Stimulated activated effector memory CD8-positive, alpha-beta T cell treated with anti-CD3 and anti-CD28 coated beads, Interleukin-12 subunit alpha, Interleukin-12 subunit beta, amount 100 ng/mL, for 72 hours (primary cell): ENCODE measurements at regions not wholly inside any gene's neighbourhood (a gene's known extent, or its start where the extent isn't known, plus 50 kb on each side); places are given as distances from the start of the nearest gene placed in this dataset.

Source experiments
- ATAC-seq: fragments of 150-1000 bp; cut with Tn5 transposase; 2 replicates; pipeline ENCODE4 v1.10.0; 2021
- DNase-seq, 2 donors: peaks; one replicate each; pipeline ENCODE4 v3.0.0; 2021 to 2022; ENCODE audit warnings: low spot score in 2 of 2
- H3K27ac Mint-ChIP-seq: one replicate; pipeline ENCODE4 v1.8.0; 2022; ENCODE audit warnings: mild to moderate bottlenecking, mixed read lengths
- H3K36me3 Mint-ChIP-seq: one replicate; pipeline ENCODE4 v1.8.0; 2022; ENCODE audit warnings: mild to moderate bottlenecking, mixed read lengths
- H3K4me1 Mint-ChIP-seq: one replicate; pipeline ENCODE4 v1.8.0; 2022; ENCODE audit warnings: mixed read lengths
- H3K4me3 Mint-ChIP-seq: one replicate; pipeline ENCODE4 v1.8.0; 2022; ENCODE audit warnings: mild to moderate bottlenecking, mixed read lengths
- H3K9me3 Mint-ChIP-seq: one replicate; pipeline ENCODE4 v1.8.0; 2022; ENCODE audit warnings: mixed read lengths

- DNase-seq: peak in 1 of 2 donors; percentile 37
- Mint-ChIP-seq H3K27ac (peak overlapping the region; percentile 46), H3K4me1 (peaks cover 28% of the 10 kb centered on the region)
Measured at GRCh38 chr12:11946161-11946560, 124.6 kb upstream of the BCL2L14 start.

GRCh38 chr12:11947213-11947612, 123.5 kb upstream of the BCL2L14 start:
- DNase-seq: peak in 1 of 2 donors; percentile 38
- Mint-ChIP-seq H3K4me3 (no peak overlapping the region), H3K36me3 (no peaks in the 10 kb centered on the region), H3K4me1 (peaks cover 28% of the 10 kb centered on the region), H3K9me3 (no peaks in the 10 kb centered on the region), H3K27ac (no peak overlapping the region)
- ATAC-seq: no peak

More at GRCh38 chr12:11946161-11946560, 124.6 kb upstream of the BCL2L14 start:
- Mint-ChIP-seq H3K9me3 (no peaks in the 10 kb centered on the region), H3K36me3 (no peaks in the 10 kb centered on the region), H3K4me3 (no peak overlapping the region)
- ATAC-seq: no peak

- ATAC-seq (no peak), DNase-seq (peak in 1 of 2 donors; percentile 42)
- no peak overlapping the region for H3K4me3 Mint-ChIP-seq
- H3K27ac Mint-ChIP-seq: no peak overlapping the region
- H3K36me3 Mint-ChIP-seq: no peaks in the 10 kb centered on the region
- no peaks in the 10 kb centered on the region for H3K9me3 Mint-ChIP-seq
- peaks cover 34% of the 10 kb centered on the region for H3K4me1 Mint-ChIP-seq
Measured at GRCh38 chr12:11949738-11950411, 120.9 kb upstream of the BCL2L14 start.

- no peaks in the 10 kb centered on the region for H3K36me3 Mint-ChIP-seq
- no peaks in the 10 kb centered on the region for H3K9me3 Mint-ChIP-seq
- H3K4me1 Mint-ChIP-seq: peaks cover 37% of the 10 kb centered on the region
- H3K27ac Mint-ChIP-seq: no peak overlapping the region
- no peak overlapping the region for H3K4me3 Mint-ChIP-seq
- DNase-seq (no peak), ATAC-seq (no peak)
Measured at GRCh38 chr12:11951209-11951608, 119.5 kb upstream of the BCL2L14 start.

- Mint-ChIP-seq H3K9me3 (peaks cover 4% of the 10 kb centered on the region), H3K4me3 (no peak overlapping the region), H3K36me3 (no peaks in the 10 kb centered on the region), H3K4me1 (peaks cover 36% of the 10 kb centered on the region), H3K27ac (no peak overlapping the region)
- ATAC-seq: no peak
- no peak for DNase-seq
Measured at GRCh38 chr12:11953523-11953922, 117.2 kb upstream of the BCL2L14 start.

- no peaks in the 10 kb centered on the region for H3K36me3 Mint-ChIP-seq
- no peak overlapping the region for H3K4me3 Mint-ChIP-seq
- H3K27ac Mint-ChIP-seq: peak overlapping the region; percentile 49
- peaks cover 38% of the 10 kb centered on the region for H3K4me1 Mint-ChIP-seq
- H3K9me3 Mint-ChIP-seq: peaks cover 4% of the 10 kb centered on the region
- DNase-seq (no peak), ATAC-seq (peak; percentile 47)
Measured at GRCh38 chr12:11954181-11954580, 116.6 kb upstream of the BCL2L14 start.

- H3K36me3 Mint-ChIP-seq: no peaks in the 10 kb centered on the region
- peaks cover 41% of the 10 kb centered on the region for H3K4me1 Mint-ChIP-seq
- H3K27ac Mint-ChIP-seq: peak overlapping the region; percentile 97
- peak; percentile 98 for ATAC-seq
- peak; percentile 17 to 74 for DNase-seq
- peaks cover 4% of the 10 kb centered on the region for H3K9me3 Mint-ChIP-seq
- H3K4me3 Mint-ChIP-seq: peak overlapping the region; percentile 55
Measured at GRCh38 chr12:11958221-11959091, 112.3 kb upstream of the BCL2L14 start.

GRCh38 chr12:11959117-11959823, 111.5 kb upstream of the BCL2L14 start:
- DNase-seq (no peak), ATAC-seq (peak; percentile 34)
- H3K27ac Mint-ChIP-seq: peak overlapping the region; percentile 97
- no peaks in the 10 kb centered on the region for H3K36me3 Mint-ChIP-seq
- H3K4me3 Mint-ChIP-seq: peak overlapping the region; percentile 55
- H3K9me3 Mint-ChIP-seq: peaks cover 4% of the 10 kb centered on the region
- H3K4me1 Mint-ChIP-seq: peaks cover 33% of the 10 kb centered on the region

- no peak for DNase-seq
- Mint-ChIP-seq H3K9me3 (peaks cover 4% of the 10 kb centered on the region), H3K4me3 (no peak overlapping the region), H3K36me3 (no peaks in the 10 kb centered on the region), H3K4me1 (peaks cover 24% of the 10 kb centered on the region), H3K27ac (no peak overlapping the region)
- no peak for ATAC-seq
Measured at GRCh38 chr12:11960646-11961045, 110.1 kb upstream of the BCL2L14 start.

- H3K9me3 Mint-ChIP-seq: peaks cover 4% of the 10 kb centered on the region
- no peak for DNase-seq
- no peak overlapping the region for H3K27ac Mint-ChIP-seq
- H3K36me3 Mint-ChIP-seq: no peaks in the 10 kb centered on the region
- ATAC-seq: no peak
- peaks cover 24% of the 10 kb centered on the region for H3K4me1 Mint-ChIP-seq
- H3K4me3 Mint-ChIP-seq: no peak overlapping the region
Measured at GRCh38 chr12:11961686-11962085, 109.1 kb upstream of the BCL2L14 start.

- no peak overlapping the region for H3K27ac Mint-ChIP-seq
- H3K4me1 Mint-ChIP-seq: peaks cover 21% of the 10 kb centered on the region
- H3K9me3 Mint-ChIP-seq: peaks cover 4% of the 10 kb centered on the region
Measured at GRCh38 chr12:11962860-11963259, 107.9 kb upstream of the BCL2L14 start.

GRCh38 chr12:11963841-11964471, 106.8 kb upstream of the BCL2L14 start:
- Mint-ChIP-seq H3K4me1 (peaks cover 15% of the 10 kb centered on the region), H3K36me3 (no peaks in the 10 kb centered on the region), H3K27ac (no peak overlapping the region), H3K4me3 (no peak overlapping the region), H3K9me3 (no peaks in the 10 kb centered on the region)
- DNase-seq: no peak
- no peak for ATAC-seq

More at GRCh38 chr12:11962860-11963259, 107.9 kb upstream of the BCL2L14 start:
- H3K36me3 Mint-ChIP-seq: no peaks in the 10 kb centered on the region
- no peak overlapping the region for H3K4me3 Mint-ChIP-seq
- DNase-seq (no peak), ATAC-seq (no peak)

- Mint-ChIP-seq H3K4me3 (no peak overlapping the region), H3K27ac (no peak overlapping the region), H3K4me1 (peaks cover 14% of the 10 kb centered on the region), H3K9me3 (no peaks in the 10 kb centered on the region), H3K36me3 (no peaks in the 10 kb centered on the region)
- ATAC-seq: no peak
- no peak for DNase-seq
Measured at GRCh38 chr12:11965258-11965910, 105.4 kb upstream of the BCL2L14 start.

GRCh38 chr12:11967376-11968047, 103.2 kb upstream of the BCL2L14 start:
- DNase-seq: no peak
- Mint-ChIP-seq H3K4me3 (no peak overlapping the region), H3K9me3 (no peaks in the 10 kb centered on the region)

More at GRCh38 chr12:11967376-11968047, 103.2 kb upstream of the BCL2L14 start:
- Mint-ChIP-seq H3K36me3 (no peaks in the 10 kb centered on the region), H3K4me1 (peaks cover 14% of the 10 kb centered on the region), H3K27ac (peak overlapping the region; percentile 16)
- ATAC-seq: no peak
